SJSA1 (cell line): ENCODE measurements at regions not wholly inside any gene's neighbourhood (a gene's known extent, or its start where the extent isn't known, plus 50 kb on each side); places are given as distances from the start of the nearest gene placed in this dataset.
"Not testable (repeated sequence)": the region's sequence is repeated elsewhere in the genome, so short reads cannot be mapped to it uniquely, and the experiment has no call there.

Experiments
- DNase-seq, 2 experiments: peaks; one replicate each; pipeline ENCODE4 v3.0.0-alpha.2; 2015 to 2020; ENCODE audit warnings: low spot score in 2 of 2, low read depth in 1 of 2
- H3K27ac ChIP-seq: fragments of 250-450 bp; sonication (Bioruptor Pico); 2 replicates; pipeline ENCODE4 v1.5.1; 2020; ENCODE audit warnings: mild to moderate bottlenecking, moderate library complexity
- H3K27me3 ChIP-seq: fragments of 250-450 bp; sonication (Bioruptor Pico); replicated peaks from 2 replicates; pipeline ENCODE4 v1.5.1; 2020; ENCODE audit warnings: mild to moderate bottlenecking, moderate library complexity
- H3K36me3 ChIP-seq: fragments of 250-450 bp; sonication (Bioruptor Pico); 2 replicates; pipeline ENCODE4 v1.5.1; 2020; ENCODE audit warnings: mild to moderate bottlenecking
- H3K4me1 ChIP-seq: fragments of 250-450 bp; sonication (Bioruptor Pico); replicated peaks from 2 replicates; pipeline ENCODE4 v1.6.1; 2021; ENCODE audit warnings: mild to moderate bottlenecking
- H3K4me3 ChIP-seq: fragments of 250-450 bp; sonication (Bioruptor Pico); 2 replicates; pipeline ENCODE4 v1.5.1; 2020; ENCODE audit warnings: mild to moderate bottlenecking
- H3K9me3 ChIP-seq: fragments of 250-450 bp; sonication (Bioruptor Pico); replicated peaks from 2 replicates; pipeline ENCODE4 v1.5.1; 2020; ENCODE audit warnings: mild to moderate bottlenecking

GRCh38 chr5:105659396-105659795, 2011.3 kb downstream of the EFNA5 start:
- H3K4me3 ChIP-seq = no peak overlapping the region
- H3K27ac ChIP-seq = no peak overlapping the region
- H3K4me1 ChIP-seq = no peaks in the 10 kb centered on the region
- no peaks in the 10 kb centered on the region for H3K27me3 ChIP-seq
- H3K36me3 ChIP-seq = no peaks in the 10 kb centered on the region
- DNase-seq = no peak
- H3K9me3 ChIP-seq = no peaks in the 10 kb centered on the region; the same call in 1 of the 2 replicates

DNA sequence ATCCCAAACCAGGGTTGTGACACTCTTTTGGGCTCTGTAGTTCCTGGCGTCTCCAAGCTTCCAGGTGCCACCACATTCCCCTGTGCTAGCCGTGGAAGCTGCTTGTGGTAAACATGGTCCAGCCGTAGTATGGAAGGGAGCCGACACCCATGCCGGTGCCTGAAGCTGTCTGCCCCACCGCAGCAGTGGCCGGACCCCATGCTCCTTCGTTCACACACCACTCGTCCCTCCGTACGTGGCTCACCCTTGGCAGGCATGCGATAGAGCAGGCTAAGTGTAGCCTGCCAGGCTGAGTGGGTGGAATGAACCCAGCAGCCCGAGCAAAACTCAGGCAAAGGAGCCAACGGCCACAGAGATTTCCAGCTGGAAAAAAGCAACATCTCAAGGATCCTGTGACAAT, 2030.4 kb downstream of the EFNA5 start:
- Histone ChIP-seq H3K27me3 (no peaks in the 10 kb centered on the region), H3K9me3 (peaks cover 2% of the 10 kb centered on the region), H3K27ac (no peak overlapping the region), H3K4me3 (no peak overlapping the region), H3K36me3 (no peaks in the 10 kb centered on the region), H3K4me1 (no peaks in the 10 kb centered on the region)
- DNase-seq = no peak

DNA sequence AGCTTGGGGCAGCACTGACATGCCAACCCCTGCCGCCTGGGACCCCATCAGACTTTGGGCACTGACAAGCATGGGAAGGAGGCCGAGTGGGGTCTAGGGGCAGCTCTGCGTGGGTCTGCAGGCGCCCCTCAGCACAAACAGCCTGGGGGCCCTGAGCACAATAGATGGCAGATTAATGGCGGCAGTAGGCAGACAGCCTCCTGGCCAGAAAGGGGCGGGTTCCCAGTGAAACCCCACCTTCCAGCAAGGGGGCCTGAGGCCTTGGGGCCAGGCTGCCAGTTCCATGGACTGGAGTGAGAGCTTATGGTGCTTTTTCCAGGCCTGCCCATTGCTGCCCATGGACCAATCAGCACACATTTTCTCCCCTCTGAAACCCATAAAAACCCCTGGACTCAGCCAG, 2031.2 kb downstream of the EFNA5 start:
- no peaks in the 10 kb centered on the region for H3K4me1 ChIP-seq
- H3K36me3 ChIP-seq = no peaks in the 10 kb centered on the region
- H3K4me3 ChIP-seq = no peak overlapping the region
- H3K9me3 ChIP-seq = peaks cover 2% of the 10 kb centered on the region
- no peaks in the 10 kb centered on the region for H3K27me3 ChIP-seq
- DNase-seq = no peak
- H3K27ac ChIP-seq = no peak overlapping the region

- no peaks in the 10 kb centered on the region for H3K36me3 ChIP-seq
- no peaks in the 10 kb centered on the region for H3K4me1 ChIP-seq
- H3K27me3 ChIP-seq = no peaks in the 10 kb centered on the region
- no peak for DNase-seq
- H3K9me3 ChIP-seq = peaks cover 2% of the 10 kb centered on the region
- H3K27ac ChIP-seq = no peak overlapping the region
- no peak overlapping the region for H3K4me3 ChIP-seq
These were observed 2031.7 kb downstream of the EFNA5 start for GRCh38 chr5:105639068-105639467.

DNA sequence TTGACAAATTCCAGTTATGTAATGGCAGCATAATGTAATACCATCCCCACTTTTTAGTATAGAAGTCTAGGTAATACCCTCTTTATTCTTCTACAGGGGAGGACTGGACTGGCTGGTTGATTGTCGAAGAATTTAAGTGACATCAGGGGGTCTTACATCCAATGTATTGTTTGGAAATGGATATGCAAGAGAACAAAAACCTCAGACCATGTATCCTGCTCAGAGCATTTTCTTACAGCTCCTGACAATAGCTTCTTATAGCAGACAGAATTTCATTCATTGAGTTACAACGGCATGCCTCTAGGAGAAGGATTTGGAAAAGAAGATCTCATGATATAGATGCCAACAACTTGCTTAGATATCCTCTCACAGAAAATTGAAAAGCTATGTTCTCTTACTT, 2032.3 kb downstream of the EFNA5 start:
- DNase-seq = no peak
- no peaks in the 10 kb centered on the region for H3K4me1 ChIP-seq
- peaks cover 2% of the 10 kb centered on the region for H3K9me3 ChIP-seq
- no peaks in the 10 kb centered on the region for H3K36me3 ChIP-seq
- no peak overlapping the region for H3K27ac ChIP-seq
- no peak overlapping the region for H3K4me3 ChIP-seq
- no peaks in the 10 kb centered on the region for H3K27me3 ChIP-seq

DNA sequence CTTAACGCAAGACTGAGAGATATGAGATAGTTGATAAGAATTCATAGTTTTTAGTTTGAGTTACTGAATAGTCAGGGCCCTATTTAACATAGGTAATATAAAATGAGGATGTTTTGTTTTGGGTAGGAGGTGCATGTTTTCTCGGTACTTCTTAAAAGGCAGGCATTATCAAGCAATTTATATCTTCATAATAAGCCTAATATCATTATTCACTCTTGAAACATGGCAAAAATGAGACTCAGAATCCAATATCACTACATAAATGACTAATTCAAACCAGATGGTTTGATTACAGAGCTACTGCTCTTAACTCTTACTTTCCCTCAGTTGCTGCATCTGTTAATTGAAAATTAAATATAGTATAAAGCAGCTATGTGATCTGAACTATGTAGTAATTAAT, 2038.7 kb downstream of the EFNA5 start:
- H3K4me3 ChIP-seq = no peak overlapping the region
- no peaks in the 10 kb centered on the region for H3K27me3 ChIP-seq
- no peaks in the 10 kb centered on the region for H3K9me3 ChIP-seq
- H3K36me3 ChIP-seq = no peaks in the 10 kb centered on the region
- DNase-seq = no peak
- no peak overlapping the region for H3K27ac ChIP-seq
- no peaks in the 10 kb centered on the region for H3K4me1 ChIP-seq

- no peak for DNase-seq
- H3K4me1 ChIP-seq = no peaks in the 10 kb centered on the region
- H3K27me3 ChIP-seq = no peaks in the 10 kb centered on the region
- H3K4me3 ChIP-seq = no peak overlapping the region
- H3K9me3 ChIP-seq = no peaks in the 10 kb centered on the region
- H3K27ac ChIP-seq = no peak overlapping the region
- H3K36me3 ChIP-seq = no peaks in the 10 kb centered on the region
These were observed 2039.9 kb downstream of the EFNA5 start for GRCh38 chr5:105630803-105631202.

DNA sequence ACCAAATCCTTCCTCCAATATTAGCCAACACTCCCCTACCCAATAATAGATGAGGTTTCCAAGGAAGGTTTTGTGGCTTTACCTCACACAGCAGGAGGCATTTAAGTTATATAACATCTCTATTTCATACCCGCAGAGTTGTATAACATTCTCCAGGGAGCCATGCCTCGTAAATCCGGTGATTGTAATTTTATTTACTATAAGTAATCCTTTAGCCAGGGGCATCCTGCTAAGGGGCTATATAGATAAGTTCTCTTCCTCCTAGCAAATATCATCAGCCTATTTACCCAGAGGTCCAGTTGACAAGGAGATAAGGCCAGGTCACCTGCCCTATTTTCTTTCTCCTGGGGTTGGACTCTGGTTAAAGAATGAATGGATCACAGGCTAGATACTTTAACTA, 2051.0 kb downstream of the EFNA5 start:
- no peak for DNase-seq
- no peaks in the 10 kb centered on the region for H3K9me3 ChIP-seq
- H3K27me3 ChIP-seq = no peaks in the 10 kb centered on the region
- H3K36me3 ChIP-seq = no peaks in the 10 kb centered on the region
- no peaks in the 10 kb centered on the region for H3K4me1 ChIP-seq
- no peak overlapping the region for H3K4me3 ChIP-seq
- H3K27ac ChIP-seq = no peak overlapping the region

DNA sequence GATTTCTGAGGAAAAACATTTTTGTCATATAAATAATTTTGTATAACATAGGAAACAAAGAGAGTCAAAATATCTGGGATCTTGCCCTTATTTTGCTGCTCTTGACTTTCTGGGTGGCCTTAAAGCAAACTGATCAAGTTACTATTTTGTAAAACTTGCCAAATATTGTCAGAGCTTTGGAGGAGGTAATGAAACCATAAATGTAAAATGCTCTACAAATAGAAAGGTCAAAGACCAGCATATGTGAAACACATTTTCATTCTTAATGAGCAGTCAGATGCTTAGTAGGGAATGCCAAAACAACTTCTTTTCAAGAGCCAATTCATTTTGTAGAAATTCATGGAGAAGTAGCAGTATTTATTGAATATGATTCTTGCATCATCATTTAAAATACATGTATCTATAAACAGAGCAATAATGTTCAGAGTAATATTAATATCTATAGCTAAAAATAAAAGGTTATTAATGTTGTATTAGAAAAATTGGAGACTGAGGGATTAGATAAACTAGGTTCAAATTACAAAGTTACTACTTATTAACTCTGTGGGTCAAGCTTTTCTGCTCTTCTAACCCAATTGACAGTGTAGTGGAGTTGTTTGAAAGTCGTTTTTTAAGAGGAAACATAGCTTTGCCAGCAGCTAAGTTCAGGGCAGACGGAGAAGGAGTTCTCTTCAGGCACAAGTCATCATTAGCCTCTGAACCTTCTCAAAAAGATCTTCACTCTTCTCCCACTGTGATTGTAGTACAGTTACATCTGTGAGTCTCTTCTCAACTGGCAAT, 2053.1 kb downstream of the EFNA5 start:
- no peaks in the 10 kb centered on the region for H3K9me3 ChIP-seq
- H3K27ac ChIP-seq = no peak overlapping the region
- no peaks in the 10 kb centered on the region for H3K36me3 ChIP-seq
- no peak overlapping the region for H3K4me3 ChIP-seq
- H3K27me3 ChIP-seq = no peaks in the 10 kb centered on the region
- H3K4me1 ChIP-seq = no peaks in the 10 kb centered on the region
- DNase-seq = no peak

- Histone ChIP-seq H3K4me1 (no peaks in the 10 kb centered on the region), H3K27me3 (no peaks in the 10 kb centered on the region), H3K36me3 (no peaks in the 10 kb centered on the region), H3K27ac (no peak overlapping the region), H3K4me3 (no peak overlapping the region), H3K9me3 (no peaks in the 10 kb centered on the region)
- no peak for DNase-seq
These were observed 2054.0 kb upstream of the NUDT12 start for GRCh38 chr5:105616599-105616998.

DNA sequence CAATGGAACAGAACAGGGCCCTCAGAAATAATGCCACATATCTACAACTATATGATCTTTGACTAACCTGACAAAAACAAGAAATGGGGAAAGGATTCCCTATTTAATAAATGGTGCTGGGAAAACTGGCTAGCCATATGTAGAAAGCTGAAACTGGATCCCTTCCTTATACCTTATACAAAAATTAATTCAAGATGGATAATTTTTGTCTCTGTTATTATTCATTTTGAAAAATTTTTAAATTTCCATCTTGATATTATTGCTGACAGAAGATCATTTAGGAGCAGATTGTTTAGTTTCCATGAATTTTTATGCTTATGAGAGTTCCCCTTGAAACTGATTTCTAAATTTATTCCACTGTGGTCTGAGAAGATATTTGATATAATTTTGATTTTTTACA, 2039.8 kb upstream of the NUDT12 start:
- H3K4me3 ChIP-seq, H3K27ac ChIP-seq, H3K4me1 ChIP-seq, DNase-seq, H3K27me3 ChIP-seq, H3K36me3 ChIP-seq, H3K9me3 ChIP-seq: not testable (repeated sequence)

DNA sequence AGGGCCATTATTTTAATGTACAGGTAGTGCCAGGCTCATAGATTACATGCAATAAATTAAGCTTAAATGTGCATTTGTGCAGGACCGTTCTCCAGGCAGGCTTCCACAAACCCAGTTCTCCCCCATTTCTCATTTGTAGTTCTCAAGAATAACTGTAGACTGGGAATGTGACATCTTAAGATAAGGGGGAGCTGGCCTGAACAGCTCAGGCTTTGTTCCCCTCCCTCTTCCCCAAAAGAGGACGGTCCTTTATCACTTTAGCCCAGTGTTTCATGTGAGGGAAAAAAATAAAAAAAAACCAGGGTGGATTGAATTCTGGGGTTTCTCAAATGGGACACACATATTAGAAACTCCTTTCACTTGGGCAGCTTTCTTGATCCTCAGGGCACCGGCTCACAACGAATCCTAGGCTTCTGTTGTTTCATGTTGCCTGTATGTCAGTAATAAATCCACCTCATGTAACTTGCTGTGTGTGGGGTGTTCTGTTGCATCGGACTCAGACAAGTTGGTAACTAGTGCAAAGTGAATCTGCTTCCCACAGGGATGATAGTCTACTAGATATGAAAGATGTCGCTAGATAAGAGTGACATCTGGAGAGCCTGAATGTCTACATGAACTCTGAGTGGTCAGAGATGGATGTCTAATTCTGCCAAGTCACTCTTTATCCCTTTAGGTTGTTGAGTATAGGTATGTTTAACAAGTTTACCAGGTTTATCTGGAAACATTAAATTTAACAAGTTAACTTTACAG, 2030.6 kb upstream of the NUDT12 start:
- Histone ChIP-seq H3K4me1 (no peaks in the 10 kb centered on the region), H3K27me3 (no peaks in the 10 kb centered on the region), H3K4me3 (no peak overlapping the region), H3K36me3 (no peaks in the 10 kb centered on the region), H3K27ac (no peak overlapping the region), H3K9me3 (no peaks in the 10 kb centered on the region)
- DNase-seq = no peak

GRCh38 chr5:105587963-105588662, 2025.5 kb upstream of the NUDT12 start:
- Histone ChIP-seq H3K27ac (no peak overlapping the region), H3K27me3 (no peaks in the 10 kb centered on the region), H3K4me3 (no peak overlapping the region), H3K9me3 (no peaks in the 10 kb centered on the region; the same call in 1 of the 2 replicates), H3K4me1 (no peaks in the 10 kb centered on the region), H3K36me3 (no peaks in the 10 kb centered on the region)
- DNase-seq = no peak
